ENCODE measurements at regions not wholly inside any gene's neighbourhood (a gene's known extent, or its start where the extent isn't known, plus 50 kb on each side); places are given as distances from the start of the nearest gene placed in this dataset.

DNA sequence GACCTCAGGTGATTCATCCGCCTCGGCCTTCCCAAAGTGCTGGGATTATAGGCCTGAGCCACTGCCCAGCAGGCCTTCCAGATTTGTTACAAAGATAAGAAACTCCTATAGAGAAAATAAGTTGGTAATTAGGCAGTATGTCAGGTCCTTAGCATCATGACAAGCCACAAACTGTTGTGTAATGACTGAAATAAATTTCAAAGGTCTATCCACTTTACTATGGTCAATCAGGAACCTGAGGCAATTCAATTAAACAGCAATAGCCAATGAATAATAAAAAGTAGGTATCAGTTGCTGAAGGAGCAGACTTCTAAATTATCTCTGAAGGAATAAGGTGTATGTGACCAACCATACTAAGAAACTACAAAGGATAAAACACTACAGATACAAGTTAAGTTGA is 62.4 kb upstream of the ATIC start:
- TF ChIP-seq POLR2A (IDR thresholded peaks at IDR 0.05): no peak
- no peak for TF ChIP-seq CTCF (IDR thresholded peaks at IDR 0.05)
